PFSK-1 (cell line): ENCODE measurements at regions not wholly inside any gene's neighbourhood (a gene's known extent, or its start where the extent isn't known, plus 50 kb on each side); places are given as distances from the start of the nearest gene placed in this dataset.

Experiments
- FOXP2 ChIP-seq: optimal IDR thresholded peaks from 2 replicates; pipeline ENCODE3; 2011; ENCODE audit warnings: borderline replicate concordance, control low read depth, inconsistent platforms; ENCODE audit not compliant: insufficient read depth; ENCODE audit errors: extremely low read length, extremely low read depth
- POLR2AphosphoS5 ChIP-seq: IDR thresholded peaks from 2 replicates; pipeline ENCODE4 v1.6.1; 2012; ENCODE audit warnings: low read depth, mild to moderate bottlenecking, control low read depth, low read length, moderate library complexity
- SIN3A ChIP-seq: IDR thresholded peaks from 2 replicates; pipeline ENCODE4 v1.6.1; 2012; ENCODE audit warnings: mild to moderate bottlenecking, low read length, moderate library complexity, borderline replicate concordance; ENCODE audit not compliant: insufficient read depth
- TAF1 ChIP-seq: IDR thresholded peaks from 2 replicates; pipeline ENCODE4 v1.6.1; 2012; ENCODE audit warnings: low read length, control low read depth, borderline replicate concordance; ENCODE audit not compliant: insufficient read depth
- TF ChIP-seq, protein P1 (sequence below), 2 experiments: IDR thresholded peaks; 2 replicates each; pipeline versions ENCODE4 v1.6.1 to v1.8.0; 2011 to 2012; ENCODE audit warnings: low read depth in 2 of 2, low read length in 2 of 2, control low read depth in 1 of 2, inconsistent platforms in 1 of 2, mild to moderate bottlenecking in 1 of 2, moderate library complexity in 1 of 2; ENCODE audit not compliant: insufficient read depth in 1 of 2

DNA sequence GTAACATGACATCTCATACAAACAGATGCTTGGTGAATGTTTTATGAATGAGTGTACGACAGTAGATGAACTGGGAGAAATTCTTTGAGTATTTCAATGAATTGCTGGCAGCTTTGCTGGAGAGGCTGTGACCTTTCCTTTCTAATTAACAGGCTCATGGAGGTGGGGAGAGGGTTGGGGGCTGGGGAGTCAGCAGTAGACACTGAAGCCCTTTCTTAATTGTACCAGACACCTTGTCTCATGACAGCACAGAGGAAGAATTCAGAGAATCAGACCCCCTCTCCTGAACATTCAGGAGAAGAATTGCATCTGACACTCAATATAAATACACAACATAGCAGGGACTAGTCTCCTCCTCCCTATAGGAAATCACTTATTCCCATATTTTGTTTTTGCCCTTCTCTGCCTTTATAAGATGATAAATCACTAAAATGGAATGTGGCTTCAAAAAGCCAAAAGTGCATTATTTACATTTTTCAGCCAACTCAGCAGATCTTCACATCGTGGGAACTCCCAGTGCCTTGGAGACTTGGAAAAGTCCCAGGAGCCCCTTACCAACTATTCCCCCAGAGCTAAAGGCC lies 66.2 kb upstream of the TPM1 start:
- TF ChIP-seq POLR2AphosphoS5, result no peak
- TF ChIP-seq, protein P1, sequence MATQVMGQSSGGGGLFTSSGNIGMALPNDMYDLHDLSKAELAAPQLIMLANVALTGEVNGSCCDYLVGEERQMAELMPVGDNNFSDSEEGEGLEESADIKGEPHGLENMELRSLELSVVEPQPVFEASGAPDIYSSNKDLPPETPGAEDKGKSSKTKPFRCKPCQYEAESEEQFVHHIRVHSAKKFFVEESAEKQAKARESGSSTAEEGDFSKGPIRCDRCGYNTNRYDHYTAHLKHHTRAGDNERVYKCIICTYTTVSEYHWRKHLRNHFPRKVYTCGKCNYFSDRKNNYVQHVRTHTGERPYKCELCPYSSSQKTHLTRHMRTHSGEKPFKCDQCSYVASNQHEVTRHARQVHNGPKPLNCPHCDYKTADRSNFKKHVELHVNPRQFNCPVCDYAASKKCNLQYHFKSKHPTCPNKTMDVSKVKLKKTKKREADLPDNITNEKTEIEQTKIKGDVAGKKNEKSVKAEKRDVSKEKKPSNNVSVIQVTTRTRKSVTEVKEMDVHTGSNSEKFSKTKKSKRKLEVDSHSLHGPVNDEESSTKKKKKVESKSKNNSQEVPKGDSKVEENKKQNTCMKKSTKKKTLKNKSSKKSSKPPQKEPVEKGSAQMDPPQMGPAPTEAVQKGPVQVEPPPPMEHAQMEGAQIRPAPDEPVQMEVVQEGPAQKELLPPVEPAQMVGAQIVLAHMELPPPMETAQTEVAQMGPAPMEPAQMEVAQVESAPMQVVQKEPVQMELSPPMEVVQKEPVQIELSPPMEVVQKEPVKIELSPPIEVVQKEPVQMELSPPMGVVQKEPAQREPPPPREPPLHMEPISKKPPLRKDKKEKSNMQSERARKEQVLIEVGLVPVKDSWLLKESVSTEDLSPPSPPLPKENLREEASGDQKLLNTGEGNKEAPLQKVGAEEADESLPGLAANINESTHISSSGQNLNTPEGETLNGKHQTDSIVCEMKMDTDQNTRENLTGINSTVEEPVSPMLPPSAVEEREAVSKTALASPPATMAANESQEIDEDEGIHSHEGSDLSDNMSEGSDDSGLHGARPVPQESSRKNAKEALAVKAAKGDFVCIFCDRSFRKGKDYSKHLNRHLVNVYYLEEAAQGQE (IDR thresholded peaks at IDR 0.05; ENCODE audit: insufficient read depth in 1 of 2, low read depth in 2 of 2, low read length in 2 of 2), result no peak
- TF ChIP-seq FOXP2, result no peak
- TF ChIP-seq SIN3A, result no peak
- no peak for TF ChIP-seq TAF1

DNA sequence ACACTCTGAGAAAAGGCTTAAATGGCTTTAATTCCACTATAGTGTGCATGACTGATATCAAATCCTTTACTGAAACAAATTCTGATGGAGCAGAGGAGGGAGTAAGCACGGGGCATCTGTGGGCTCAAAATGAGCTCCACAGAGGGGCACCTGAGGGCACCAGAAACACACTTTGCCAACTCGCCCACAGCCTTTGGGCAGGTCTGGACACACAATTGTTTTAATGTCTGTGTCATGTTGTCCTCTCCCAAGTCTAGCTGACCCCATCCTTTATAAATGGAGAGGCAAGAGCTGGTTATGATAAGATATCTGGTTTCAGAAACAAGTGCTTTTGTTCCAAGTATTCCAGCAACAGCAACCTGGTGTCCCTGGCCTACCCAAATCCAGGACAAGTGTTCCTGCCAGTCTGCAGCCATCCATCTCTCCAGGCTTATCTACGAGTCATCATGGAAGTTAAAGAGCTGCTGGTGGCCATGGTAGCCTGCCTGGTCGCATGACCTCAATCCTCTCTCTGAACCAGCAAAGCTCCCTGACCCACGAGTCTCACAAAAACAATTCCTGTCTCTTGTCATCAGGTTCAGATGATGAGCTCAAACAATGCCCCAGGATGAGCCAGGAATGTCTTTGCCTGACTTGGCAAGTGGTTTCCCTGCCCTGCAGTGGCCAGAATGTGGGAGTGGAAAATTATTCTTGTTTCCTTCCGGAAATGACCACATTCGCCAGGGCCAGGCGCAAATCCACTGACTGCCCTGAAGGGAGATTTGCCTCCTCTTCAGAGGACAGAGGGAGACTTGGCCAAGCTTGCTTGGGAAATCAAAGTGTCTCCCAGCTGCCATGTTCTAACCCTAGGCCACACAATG lies 64.4 kb upstream of the TPM1 start:
- TF ChIP-seq SIN3A (peak; percentile 68; the same call in 1 of the 2 replicates), POLR2AphosphoS5 (no peak), TAF1 (no peak)
- TF ChIP-seq, protein P1 (IDR thresholded peaks at IDR 0.05; ENCODE audit: insufficient read depth in 1 of 2, low read depth in 2 of 2, low read length in 2 of 2), result peak; percentile 44 to 66; a peak in 2 of 4 replicates

DNA sequence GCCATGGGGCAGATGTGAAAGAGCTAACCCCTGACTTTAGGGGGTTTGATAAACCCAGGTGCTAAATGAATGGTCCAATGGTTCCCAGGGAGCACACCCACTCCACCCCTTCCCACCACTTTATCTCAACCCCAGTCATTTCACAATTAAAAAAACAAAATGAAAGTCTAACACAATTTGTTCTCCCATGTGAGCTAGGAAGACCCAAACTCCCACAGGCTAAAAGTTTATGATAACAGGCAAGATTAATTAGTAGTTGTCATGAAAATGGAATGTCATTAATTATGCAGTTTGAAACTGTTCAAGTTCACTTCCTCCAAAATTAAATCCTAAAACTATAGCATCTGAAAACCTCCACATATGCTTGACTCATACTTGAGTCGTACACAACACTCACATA lies 63.3 kb upstream of the TPM1 start:
- TF ChIP-seq SIN3A (no peak), FOXP2 (no peak), TAF1 (no peak)
- TF ChIP-seq, protein P1 (IDR thresholded peaks at IDR 0.05; ENCODE audit: insufficient read depth in 1 of 2, low read depth in 2 of 2, low read length in 2 of 2), result no peak

DNA sequence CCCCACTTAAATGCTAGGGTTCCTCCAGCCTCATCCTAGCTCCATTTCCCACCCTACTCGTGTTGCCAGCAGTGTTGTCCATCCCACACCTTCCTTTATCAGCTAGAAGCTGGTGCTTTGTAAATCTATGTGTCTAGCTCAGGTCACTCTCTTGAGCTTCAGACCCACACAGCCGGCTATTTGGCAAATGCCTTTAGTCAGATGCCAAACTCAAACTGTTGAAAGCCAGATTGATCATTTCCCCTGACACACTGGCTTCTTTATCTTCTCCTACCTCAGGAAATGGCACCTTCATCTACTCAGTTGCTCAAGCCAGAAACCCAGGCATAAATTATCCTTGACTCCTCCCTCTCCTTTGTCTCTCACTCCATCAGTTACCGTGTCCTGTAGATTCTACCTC lies 61.5 kb upstream of the TPM1 start:
- TF ChIP-seq FOXP2 (no peak), TAF1 (no peak), SIN3A (no peak), POLR2AphosphoS5 (no peak)
- TF ChIP-seq, protein P1 (IDR thresholded peaks at IDR 0.05; ENCODE audit: insufficient read depth in 1 of 2, low read depth in 2 of 2, low read length in 2 of 2), result no peak
